Mesendoderm (in vitro differentiated cells): ENCODE measurements at regions not wholly inside any gene's neighbourhood (a gene's known extent, or its start where the extent isn't known, plus 50 kb on each side); places are given as distances from the start of the nearest gene placed in this dataset.

Source experiments
- DNase-seq: peaks from one replicate; pipeline ENCODE4 v3.0.0; 2013
- H2AK5ac ChIP-seq: 2 replicates; pipeline ENCODE4 v1.6.1; 2013; ENCODE audit warnings: low read length, inconsistent platforms
- H2BK120ac ChIP-seq: 2 replicates; pipeline ENCODE4 v1.6.1; 2013; ENCODE audit warnings: low read depth, mild to moderate bottlenecking, low read length, moderate library complexity, mixed read lengths
- H2BK15ac ChIP-seq: replicated peaks from 2 replicates; pipeline ENCODE4 v1.6.1; 2013; ENCODE audit warnings: low read depth, mild to moderate bottlenecking, moderate library complexity
- H2BK5ac ChIP-seq: 2 replicates; pipeline ENCODE4 v1.6.1; 2013; ENCODE audit warnings: low read length, inconsistent platforms
- H3K18ac ChIP-seq: 2 replicates; pipeline ENCODE4 v1.6.1; 2013; ENCODE audit warnings: mild to moderate bottlenecking, low read length, mixed read lengths
- H3K23ac ChIP-seq: one replicate; pipeline ENCODE4 v1.6.1; 2013; ENCODE audit warnings: low read length
- H3K27ac ChIP-seq: 2 replicates; pipeline ENCODE4 v1.5.1; 2013; ENCODE audit warnings: low read depth, mild to moderate bottlenecking, inconsistent platforms, low read length, moderate library complexity
- H3K27me3 ChIP-seq: 2 replicates; pipeline ENCODE4 v1.6.1; 2013; ENCODE audit warnings: low read length, control low read depth, mild to moderate bottlenecking, inconsistent platforms; ENCODE audit not compliant: insufficient read depth, poor library complexity
- H3K36me3 ChIP-seq: 2 replicates; pipeline ENCODE4 v1.6.1; 2013; ENCODE audit warnings: low read length, inconsistent platforms; ENCODE audit not compliant: control insufficient read depth, insufficient read depth
- H3K4ac ChIP-seq: one replicate; pipeline ENCODE4 v1.6.1; 2013; ENCODE audit warnings: low read depth, mild to moderate bottlenecking, low read length, moderate library complexity
- H3K4me1 ChIP-seq: 2 replicates; pipeline ENCODE4 v1.6.1; 2013; ENCODE audit warnings: low read depth, low read length, inconsistent platforms; ENCODE audit not compliant: control insufficient read depth
- H3K4me2 ChIP-seq: 2 replicates; pipeline ENCODE4 v1.6.1; 2013; ENCODE audit warnings: low read length
- H3K4me3 ChIP-seq: 2 replicates; pipeline ENCODE4 v1.5.1; 2013; ENCODE audit warnings: mild to moderate bottlenecking, low read length
- H3K56ac ChIP-seq: one replicate; pipeline ENCODE4 v1.6.1; 2013; ENCODE audit warnings: low read length
- H3K79me1 ChIP-seq: 2 replicates; pipeline ENCODE4 v1.6.1; 2013; ENCODE audit warnings: low read length, inconsistent platforms
- H3K79me2 ChIP-seq: 2 replicates; pipeline ENCODE4 v1.6.1; 2013; ENCODE audit warnings: mild to moderate bottlenecking, low read length; ENCODE audit not compliant: control insufficient read depth, insufficient read depth
- H3K9ac ChIP-seq: 2 replicates; pipeline ENCODE4 v1.6.1; 2013; ENCODE audit warnings: low read length, inconsistent platforms
- H4K5ac ChIP-seq: one replicate; pipeline ENCODE4 v1.6.1; 2013; ENCODE audit warnings: low read length
- H4K8ac ChIP-seq: one replicate; pipeline ENCODE4 v1.6.1; 2013; ENCODE audit warnings: low read depth, mild to moderate bottlenecking, control low read depth, low read length, moderate library complexity
- WGBS: extraction: QIAGEN DNeasy Blood & Tissue Kit; methylation state at CpG from one replicate; pipeline ENCODE4 v1.1.7; 2013; ENCODE audit warnings: low lambda C conversion rate, missing lambda C conversion rate; ENCODE audit not compliant: insufficient coverage; ENCODE audit errors: extremely low coverage; 5-methylcytosine and 5-hydroxymethylcytosine counted together

DNA sequence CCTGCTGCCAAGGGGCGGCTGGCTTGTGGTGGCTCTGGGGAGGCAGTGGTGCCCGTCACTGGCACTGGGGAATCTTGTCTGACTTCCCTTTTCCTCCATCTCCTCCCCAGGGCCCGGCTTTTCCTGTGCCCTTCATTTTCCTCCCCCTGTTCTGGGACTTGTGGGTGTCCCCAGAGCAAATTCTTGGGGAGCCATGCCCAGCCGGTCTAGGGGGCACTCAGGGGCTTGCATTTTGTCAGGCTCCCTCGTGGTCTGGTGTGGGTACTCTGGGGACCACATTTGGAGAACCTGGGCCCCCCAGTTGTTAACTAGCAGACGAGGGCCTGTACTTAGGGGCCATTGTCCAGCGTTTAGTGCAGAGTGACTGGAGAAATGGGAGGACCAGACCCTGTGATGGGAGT, 105.2 kb upstream of the IER5L start:
- no CpG with 5 or more reads among the region's 7 CpGs for WGBS

DNA sequence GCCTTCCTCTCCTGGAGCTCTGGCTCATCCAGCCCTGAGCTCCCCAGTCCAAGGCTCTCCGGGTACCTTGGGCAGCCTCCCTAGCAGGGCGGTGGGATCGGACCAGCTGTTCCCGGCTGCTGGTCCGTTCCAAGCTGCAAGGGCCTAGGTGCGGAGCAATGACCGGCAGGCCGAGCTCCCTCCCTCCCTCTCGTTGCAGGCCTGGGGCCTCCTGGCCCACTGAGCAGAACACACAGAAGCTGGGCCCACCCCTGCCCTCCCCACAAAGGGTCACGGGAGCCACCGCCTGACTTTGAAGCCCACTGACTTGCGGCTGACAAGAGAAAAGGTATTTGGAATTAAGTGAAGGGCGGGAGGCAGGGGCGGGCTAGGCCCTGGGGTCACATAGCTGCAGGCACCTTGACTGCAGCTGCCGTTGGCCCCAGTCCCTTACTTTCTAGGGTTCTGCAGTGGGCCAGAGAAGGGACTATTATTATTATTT, 104.7 kb upstream of the IER5L start:
- H2BK15ac ChIP-seq: no peak overlapping the region
- no peak overlapping the region for H3K4me2 ChIP-seq
- no peaks in the 10 kb centered on the region for H3K79me1 ChIP-seq
- DNase-seq: no peak
- H3K18ac ChIP-seq: no peak overlapping the region
- no peak overlapping the region for H4K5ac ChIP-seq
- H2BK5ac ChIP-seq: no peak overlapping the region
- H2BK120ac ChIP-seq: no peak overlapping the region
- no peaks in the 10 kb centered on the region for H3K27me3 ChIP-seq
- no peaks in the 10 kb centered on the region for H3K36me3 ChIP-seq
- H4K8ac ChIP-seq: no peak overlapping the region
- H2AK5ac ChIP-seq: no peak overlapping the region
- H3K9ac ChIP-seq: no peak overlapping the region
- H3K4me3 ChIP-seq: no peak overlapping the region
- no peaks in the 10 kb centered on the region for H3K79me2 ChIP-seq
- peak overlapping the region; percentile 25 for H3K56ac ChIP-seq
- no peak overlapping the region for H3K27ac ChIP-seq
- H3K4me1 ChIP-seq: no peaks in the 10 kb centered on the region
- WGBS: no CpG with 5 or more reads among the region's 15 CpGs
- no peak overlapping the region for H3K23ac ChIP-seq
- H3K4ac ChIP-seq: no peak overlapping the region

More for the DNA sequence above, 105.2 kb upstream of the IER5L start:
- Histone ChIP-seq H3K23ac (no peak overlapping the region), H3K9ac (no peak overlapping the region), H3K27me3 (no peaks in the 10 kb centered on the region), H3K36me3 (no peaks in the 10 kb centered on the region), H3K79me2 (no peaks in the 10 kb centered on the region), H3K18ac (no peak overlapping the region), H3K4me3 (no peak overlapping the region), H4K8ac (no peak overlapping the region), H3K56ac (no peak overlapping the region), H2BK15ac (no peak overlapping the region), H4K5ac (no peak overlapping the region), H3K4me1 (no peaks in the 10 kb centered on the region), H3K27ac (no peak overlapping the region), H3K4ac (no peak overlapping the region), H3K4me2 (no peak overlapping the region), H3K79me1 (no peaks in the 10 kb centered on the region), H2BK120ac (no peak overlapping the region), H2AK5ac (no peak overlapping the region), H2BK5ac (no peak overlapping the region)
- DNase-seq: no peak

- no peaks in the 10 kb centered on the region for H3K79me2 ChIP-seq
- H3K27me3 ChIP-seq: no peaks in the 10 kb centered on the region
- no peak for DNase-seq
- no peak overlapping the region for H2BK15ac ChIP-seq
- no peak overlapping the region for H2BK5ac ChIP-seq
- WGBS: no CpG with 5 or more reads among the region's 12 CpGs
- H3K56ac ChIP-seq: peak overlapping the region; percentile 39
- H3K36me3 ChIP-seq: no peaks in the 10 kb centered on the region
- no peak overlapping the region for H3K23ac ChIP-seq
- H3K79me1 ChIP-seq: no peaks in the 10 kb centered on the region
- no peaks in the 10 kb centered on the region for H3K4me1 ChIP-seq
- no peak overlapping the region for H3K9ac ChIP-seq
- H3K27ac ChIP-seq: no peak overlapping the region
- H3K4me3 ChIP-seq: no peak overlapping the region
- no peak overlapping the region for H3K18ac ChIP-seq
- H4K5ac ChIP-seq: no peak overlapping the region
- no peak overlapping the region for H4K8ac ChIP-seq
- H2BK120ac ChIP-seq: no peak overlapping the region
- no peak overlapping the region for H2AK5ac ChIP-seq
- H3K4me2 ChIP-seq: peak overlapping the region; percentile 32
- no peak overlapping the region for H3K4ac ChIP-seq
These were observed 104.2 kb upstream of the IER5L start for GRCh38 chr9:129282272-129282671.

DNA sequence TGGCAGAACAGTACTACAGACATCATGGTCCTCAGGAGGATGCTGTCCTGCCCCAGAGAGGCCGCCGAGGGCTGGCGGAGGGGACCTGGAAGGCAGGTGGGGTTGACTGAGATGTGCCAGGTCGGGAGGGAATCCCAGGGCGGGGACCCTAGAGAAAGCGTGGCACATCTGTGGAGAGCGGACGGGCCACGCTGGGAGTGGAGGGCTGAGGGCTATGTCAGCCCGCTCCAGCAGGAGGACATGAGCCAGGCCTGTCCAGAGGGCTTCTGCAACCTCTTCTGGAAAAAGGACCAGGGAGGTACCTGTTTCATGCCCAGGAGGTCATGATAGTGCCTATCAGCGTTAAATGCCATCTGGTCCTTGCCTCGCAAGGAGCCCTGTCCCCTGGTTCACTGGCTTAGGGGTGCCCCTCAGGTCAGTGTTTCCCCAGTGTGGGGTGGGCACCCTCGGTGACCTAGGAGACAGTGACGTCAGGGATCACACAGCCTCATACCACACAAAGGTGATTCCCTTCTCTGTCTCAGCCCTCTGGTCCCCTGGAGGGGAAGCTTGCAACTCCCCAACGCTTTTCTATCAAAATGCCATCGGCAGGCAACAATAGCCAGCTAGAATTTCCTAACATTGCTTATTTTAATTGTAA, 103.6 kb upstream of the IER5L start:
- Histone ChIP-seq H4K8ac (no peak overlapping the region), H2AK5ac (no peak overlapping the region), H3K9ac (no peak overlapping the region), H3K23ac (no peak overlapping the region), H3K4me1 (no peaks in the 10 kb centered on the region), H2BK5ac (no peak overlapping the region), H4K5ac (no peak overlapping the region), H3K4ac (no peak overlapping the region), H3K79me2 (no peaks in the 10 kb centered on the region), H3K36me3 (no peaks in the 10 kb centered on the region), H2BK120ac (no peak overlapping the region), H3K4me2 (no peak overlapping the region), H3K27ac (no peak overlapping the region), H3K4me3 (no peak overlapping the region), H3K27me3 (no peaks in the 10 kb centered on the region), H3K56ac (no peak overlapping the region), H3K79me1 (no peaks in the 10 kb centered on the region), H2BK15ac (no peak overlapping the region), H3K18ac (no peak overlapping the region)
- DNase-seq: no peak
- WGBS: no CpG with 5 or more reads among the region's 16 CpGs

GRCh38 chr9:129280623-129281271, 102.7 kb upstream of the IER5L start:
- H2BK5ac ChIP-seq: no peak overlapping the region
- H2BK120ac ChIP-seq: no peak overlapping the region

More at GRCh38 chr9:129280623-129281271, 102.7 kb upstream of the IER5L start:
- H3K4me2 ChIP-seq: no peak overlapping the region
- no peak overlapping the region for H3K4me3 ChIP-seq
- no peak overlapping the region for H3K4ac ChIP-seq
- no peak overlapping the region for H2AK5ac ChIP-seq
- H2BK15ac ChIP-seq: no peak overlapping the region
- H3K18ac ChIP-seq: no peak overlapping the region
- H3K79me1 ChIP-seq: no peaks in the 10 kb centered on the region
- no peaks in the 10 kb centered on the region for H3K79me2 ChIP-seq
- no peak overlapping the region for H3K27ac ChIP-seq
- no peaks in the 10 kb centered on the region for H3K27me3 ChIP-seq
- H3K36me3 ChIP-seq: no peaks in the 10 kb centered on the region
- DNase-seq: no peak
- H4K8ac ChIP-seq: no peak overlapping the region
- H4K5ac ChIP-seq: no peak overlapping the region
- no peak overlapping the region for H3K9ac ChIP-seq
- H3K56ac ChIP-seq: no peak overlapping the region
- H3K23ac ChIP-seq: no peak overlapping the region
- peaks cover 2% of the 10 kb centered on the region for H3K4me1 ChIP-seq
- no CpG with 5 or more reads among the region's 8 CpGs for WGBS
